Activated CD4-positive, alpha-beta T cell treated with anti-CD3 and anti-CD28 coated beads, Interleukin-2, amount 50 U/mL, for 16 hours (primary cell): ENCODE measurements at regions not wholly inside any gene's neighbourhood (a gene's known extent, or its start where the extent isn't known, plus 50 kb on each side); places are given as distances from the start of the nearest gene placed in this dataset.
"Not testable (repeated sequence)": the region's sequence is repeated elsewhere in the genome, so short reads cannot be mapped to it uniquely, and the experiment has no call there.

Experiments
- DNase-seq: peaks from one replicate; pipeline ENCODE4 v3.0.0-alpha.2; 2020

- peak; percentile 3 for DNase-seq
Measured at GRCh38 chr7:87007038-87007437, 52.4 kb downstream of the ELAPOR2 start.

- no peak for DNase-seq
Measured at GRCh38 chr7:87004956-87005355, 54.5 kb downstream of the ELAPOR2 start.

GRCh38 chr7:87003872-87004798 lies 55.3 kb downstream of the ELAPOR2 start:
- no peak for DNase-seq

DNA sequence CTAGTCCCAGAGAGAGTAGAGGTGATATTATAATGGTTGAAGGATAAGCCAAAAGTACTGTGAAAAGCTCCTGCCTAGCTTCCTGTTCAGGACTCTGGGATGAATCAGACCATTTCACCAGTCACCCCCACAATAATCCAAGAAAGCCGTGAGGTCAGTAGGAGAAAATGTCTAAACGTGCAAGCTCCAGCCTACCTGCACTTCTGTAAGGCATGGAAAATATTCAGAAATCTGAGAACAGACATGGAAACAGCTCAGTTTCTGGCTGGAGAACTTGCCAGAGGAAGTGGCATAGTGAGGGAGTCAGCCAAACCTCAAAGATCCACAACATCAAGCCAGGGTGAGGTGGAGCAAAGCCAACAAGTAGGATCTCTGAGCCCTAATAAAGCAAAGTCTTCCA lies 58.2 kb downstream of the ELAPOR2 start:
- DNase-seq = no peak

- DNase-seq = no peak
Measured at GRCh38 chr7:87000344-87000743, 59.1 kb downstream of the ELAPOR2 start.

- no peak for DNase-seq
Measured at GRCh38 chr7:86999750-87000149, 59.7 kb downstream of the ELAPOR2 start.

- no peak for DNase-seq
Measured at GRCh38 chr7:86995814-86996213, 63.6 kb downstream of the ELAPOR2 start.

GRCh38 chr7:86995052-86995725 lies 64.3 kb downstream of the ELAPOR2 start:
- no peak for DNase-seq

- no peak for DNase-seq
Measured at GRCh38 chr7:86991771-86992191, 67.7 kb downstream of the ELAPOR2 start.

GRCh38 chr7:86991093-86991769 lies 68.2 kb downstream of the ELAPOR2 start:
- DNase-seq = no peak

- DNase-seq = no peak
Measured at GRCh38 chr7:86989407-86989806, 70.0 kb downstream of the ELAPOR2 start.

GRCh38 chr7:86987834-86988233 lies 71.6 kb downstream of the ELAPOR2 start:
- DNase-seq = not testable (repeated sequence)

- DNase-seq = not testable (repeated sequence)
Measured at GRCh38 chr7:86987358-86987757, 72.1 kb downstream of the ELAPOR2 start.

- not testable (repeated sequence) for DNase-seq
Measured at GRCh38 chr7:86985342-86985741, 74.1 kb downstream of the ELAPOR2 start.

DNA sequence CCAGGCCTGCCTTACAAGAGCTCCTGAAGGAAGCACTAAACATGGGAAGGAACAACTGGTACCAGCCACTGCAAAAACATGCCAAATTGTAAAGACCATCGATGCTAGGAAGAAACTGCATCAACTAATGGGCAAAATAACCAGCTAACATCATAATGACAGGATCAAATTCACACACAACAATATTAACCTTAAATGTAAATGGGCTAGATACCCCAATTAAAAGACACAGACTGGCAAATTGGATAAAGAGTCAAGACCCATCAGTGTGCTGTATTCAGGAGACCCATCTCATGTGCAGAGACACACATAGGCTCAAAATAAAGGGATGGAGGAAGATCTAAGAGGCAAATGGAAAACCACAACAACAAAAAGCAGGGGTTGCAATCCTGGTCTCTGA lies 75.8 kb downstream of the ELAPOR2 start:
- DNase-seq = not testable (repeated sequence)

- DNase-seq = not testable (repeated sequence)
Measured at GRCh38 chr7:86981937-86982336, 77.5 kb downstream of the ELAPOR2 start.

DNA sequence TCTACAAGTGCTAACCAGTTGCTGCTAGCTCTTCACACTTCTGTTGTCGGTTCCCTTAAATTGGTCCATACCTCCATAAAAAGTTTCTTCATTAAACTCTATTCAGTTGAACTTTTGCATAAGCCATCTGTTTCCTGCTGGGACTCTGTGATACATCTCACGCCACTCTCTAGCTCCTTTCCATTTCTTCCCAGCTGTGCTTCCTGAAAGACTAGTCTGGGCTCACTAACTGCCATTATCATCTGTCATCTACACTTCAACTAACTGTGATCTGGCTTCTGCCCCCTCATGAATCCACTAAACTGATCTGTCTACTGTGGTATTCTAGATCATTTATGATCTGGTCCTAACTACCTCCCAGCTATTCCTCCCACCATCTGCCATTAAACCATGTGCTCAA lies 78.3 kb downstream of the ELAPOR2 start:
- no peak for DNase-seq

DNA sequence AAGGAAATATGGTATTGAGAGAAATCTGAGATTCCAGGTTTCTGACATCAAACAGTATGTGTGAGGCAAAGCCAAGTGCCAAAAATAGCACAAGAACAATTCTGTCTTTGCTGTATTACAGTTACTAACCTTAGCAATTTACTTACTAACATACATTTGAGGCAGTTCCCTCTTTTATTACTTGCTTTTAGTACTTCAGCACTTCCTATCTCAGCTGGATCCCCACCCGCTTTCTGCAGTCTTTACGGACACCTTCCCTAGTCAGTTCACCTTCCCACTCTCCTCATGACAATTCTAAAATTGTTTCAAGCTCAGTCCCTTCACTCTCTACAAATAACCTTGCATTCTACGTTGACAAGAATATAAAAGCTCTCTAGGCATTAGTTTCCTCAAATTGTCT lies 79.2 kb downstream of the ELAPOR2 start:
- DNase-seq = no peak

GRCh38 chr7:86978808-86979506 lies 80.5 kb downstream of the ELAPOR2 start:
- peak; percentile 67 for DNase-seq

DNA sequence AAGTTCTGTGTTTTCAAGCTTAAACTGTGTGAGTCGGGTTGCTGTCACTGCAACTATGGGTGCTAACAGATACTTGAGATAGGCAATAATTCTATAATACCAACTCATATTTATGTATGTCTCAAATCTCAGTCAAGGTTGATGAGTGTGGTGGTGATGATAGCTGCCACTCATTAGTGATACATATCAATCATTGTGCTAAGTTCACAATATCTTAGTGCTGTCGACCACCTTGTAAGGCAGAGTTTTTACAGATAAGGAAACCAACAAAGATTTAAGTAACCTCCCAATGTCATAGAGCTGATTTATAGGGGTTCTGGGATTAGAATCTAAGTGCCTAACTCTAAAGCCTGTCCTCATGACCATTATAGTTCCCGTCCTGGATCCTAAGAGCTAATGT lies 82.5 kb downstream of the ELAPOR2 start:
- DNase-seq = no peak

- DNase-seq = no peak
Measured at GRCh38 chr7:86975914-86976313, 83.5 kb downstream of the ELAPOR2 start.

DNA sequence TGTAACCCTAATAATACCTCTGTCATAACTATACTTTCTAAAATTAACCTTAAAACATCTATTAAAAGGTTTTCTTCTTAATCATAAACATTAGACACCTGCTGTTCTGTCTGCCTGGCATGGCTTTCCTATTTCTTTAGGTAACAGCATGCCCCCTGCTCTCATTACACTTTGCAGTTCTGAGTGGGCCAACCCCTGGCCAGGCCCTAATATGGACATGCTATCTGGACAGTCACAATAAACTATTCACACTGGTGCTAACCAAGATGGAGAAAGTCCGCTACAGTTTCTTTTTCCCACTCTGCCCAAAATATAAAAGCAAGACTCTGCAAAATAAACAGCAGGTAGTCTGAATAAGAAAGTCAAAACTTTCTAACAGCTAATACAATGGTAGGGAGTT lies 84.0 kb downstream of the ELAPOR2 start:
- no peak for DNase-seq

GRCh38 chr7:86972072-86972471 lies 87.4 kb downstream of the ELAPOR2 start:
- no peak for DNase-seq
